Right ventricle myocardium inferior (tissue), 1 donor: ENCODE measurements at regions not wholly inside any gene's neighbourhood (a gene's known extent, or its start where the extent isn't known, plus 50 kb on each side); places are given as distances from the start of the nearest gene placed in this dataset.

Experiments used
- ATAC-seq: fragments of 200-7000 bp; cut with Tn5 transposase; one replicate; pipeline ENCODE4 v1.9.1; 2020; ENCODE audit warnings: mild to moderate bottlenecking, moderate library complexity
- DNase-seq: peaks from one replicate; pipeline ENCODE4 v3.0.0; 2021; ENCODE audit errors: missing footprints
- intact Hi-C: fragments of 100-400 bp; cut with DNase I; formaldehyde crosslinking; loops from one replicate; pipeline ENCODE4 v1.11.0; 2022
- donor health status: DM: no; HTN: yes; CAD: no; lungs with severe emphysema.

DNA sequence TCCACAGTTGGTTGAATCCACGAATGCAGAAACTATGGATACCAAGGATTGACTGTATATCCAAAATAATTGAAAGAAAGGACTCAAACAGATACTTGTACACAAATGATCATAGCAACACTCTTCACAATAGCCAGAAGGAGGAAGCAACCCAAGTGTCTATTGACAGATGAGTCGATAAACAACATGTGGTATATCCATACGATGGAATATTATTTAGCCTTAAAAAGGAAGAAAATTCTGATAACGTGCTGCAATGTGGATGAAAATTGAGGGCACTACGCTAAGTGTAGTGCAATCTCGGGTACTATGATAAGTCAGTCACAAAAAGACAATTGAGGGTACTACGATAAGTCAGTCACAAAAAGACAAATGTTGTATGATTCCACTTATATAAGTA lies 83.6 kb upstream of the CPEB4 start:
- intact Hi-C loops, result no loop called here
- no peak for ATAC-seq
- no peak for DNase-seq

DNA sequence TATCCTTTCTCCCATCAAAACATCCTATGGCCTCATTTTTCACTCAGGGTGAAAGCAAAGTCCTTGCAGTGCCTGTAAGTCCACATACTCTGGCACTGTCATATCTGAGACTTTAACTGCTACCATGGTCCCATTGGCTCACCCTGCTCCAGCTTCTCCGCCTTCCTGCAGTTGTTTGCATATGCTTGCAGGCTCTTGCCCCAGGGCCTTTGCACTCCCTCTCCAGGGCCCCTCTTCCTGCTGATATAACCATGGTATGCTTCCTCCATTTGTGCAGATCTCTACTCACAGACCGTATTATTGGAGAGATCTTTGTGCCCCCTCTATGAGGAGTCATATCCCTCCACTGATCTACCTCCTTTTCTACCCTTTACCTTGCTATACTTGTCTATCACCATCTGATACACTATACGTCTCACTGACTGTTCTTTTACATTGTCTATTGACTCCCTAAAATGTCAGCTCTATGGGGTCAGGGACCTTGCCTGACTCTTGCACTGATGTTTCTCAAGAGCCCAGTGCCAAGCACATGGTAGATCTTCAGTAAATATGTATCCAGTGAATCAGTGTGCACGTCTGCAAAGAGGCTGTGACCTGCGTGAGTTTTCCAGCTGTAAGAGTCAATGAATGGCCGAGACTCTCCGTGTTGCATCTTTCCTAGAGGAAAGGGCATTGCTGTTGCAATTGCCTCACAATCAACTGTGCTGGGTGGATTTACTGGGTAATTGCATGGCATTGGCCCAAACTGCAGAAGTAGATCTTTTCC lies 81.7 kb upstream of the CPEB4 start:
- DNase-seq (no peak), ATAC-seq (no peak)
- intact Hi-C loops, result no loop called here

DNA sequence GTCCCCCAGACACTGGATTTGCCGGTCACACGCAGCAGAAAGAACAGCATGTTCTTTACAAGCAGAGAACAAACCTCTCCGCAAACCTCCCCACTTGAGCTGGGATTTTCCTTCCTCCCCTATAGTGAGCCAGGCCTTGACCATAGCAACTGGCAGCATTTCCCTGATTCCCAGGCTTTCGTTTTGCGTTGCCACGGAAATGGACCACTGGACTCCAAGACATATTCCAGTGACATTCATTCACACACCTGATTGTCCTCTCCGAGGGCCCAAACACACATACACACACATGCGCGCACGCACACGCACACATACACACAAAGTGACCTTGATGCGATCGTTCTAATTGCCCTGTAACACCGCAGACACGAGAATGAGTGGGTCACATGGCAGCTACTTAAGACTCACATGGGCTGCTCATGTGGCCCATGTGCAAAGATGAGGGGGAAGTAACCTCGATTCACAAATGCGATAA lies 80.9 kb upstream of the CPEB4 start:
- intact Hi-C loops, result no loop called here
- ATAC-seq, result no peak
- peak; percentile 31 for DNase-seq

DNA sequence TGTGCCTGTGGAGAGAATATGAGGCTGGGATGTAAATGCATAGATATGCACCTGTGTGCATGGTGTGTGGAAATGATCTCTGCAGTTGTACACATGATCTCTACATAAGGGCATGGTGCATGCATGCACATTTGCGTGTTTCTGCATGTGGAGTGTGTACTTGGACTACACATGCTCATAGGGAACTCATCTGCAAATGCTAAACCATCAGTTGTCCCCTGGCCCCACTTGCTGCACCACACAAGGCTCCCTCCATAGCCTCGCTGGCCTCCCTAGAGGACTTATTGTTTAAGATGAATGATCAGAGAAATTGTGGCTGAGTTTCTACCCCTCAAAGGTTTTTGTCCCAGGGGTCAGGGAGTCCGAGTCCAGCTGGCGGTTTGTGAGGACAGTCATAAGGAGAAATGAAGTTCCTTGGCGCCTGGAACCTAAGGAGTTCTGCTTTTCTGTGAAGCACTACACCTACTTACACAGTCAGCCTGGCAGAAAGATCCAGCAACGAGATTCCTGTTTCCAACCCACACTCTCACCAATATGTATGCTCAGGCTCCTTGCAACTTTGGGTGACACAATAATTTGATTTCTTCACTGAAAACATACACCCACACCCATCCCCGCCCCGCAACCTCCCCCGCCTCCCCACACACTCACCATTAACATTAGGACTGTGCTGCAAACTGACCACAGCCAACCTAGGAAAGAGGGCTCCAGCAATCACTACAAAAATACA lies 79.9 kb upstream of the CPEB4 start:
- intact Hi-C loops, result no loop called here
- ATAC-seq (no peak), DNase-seq (no peak)

DNA sequence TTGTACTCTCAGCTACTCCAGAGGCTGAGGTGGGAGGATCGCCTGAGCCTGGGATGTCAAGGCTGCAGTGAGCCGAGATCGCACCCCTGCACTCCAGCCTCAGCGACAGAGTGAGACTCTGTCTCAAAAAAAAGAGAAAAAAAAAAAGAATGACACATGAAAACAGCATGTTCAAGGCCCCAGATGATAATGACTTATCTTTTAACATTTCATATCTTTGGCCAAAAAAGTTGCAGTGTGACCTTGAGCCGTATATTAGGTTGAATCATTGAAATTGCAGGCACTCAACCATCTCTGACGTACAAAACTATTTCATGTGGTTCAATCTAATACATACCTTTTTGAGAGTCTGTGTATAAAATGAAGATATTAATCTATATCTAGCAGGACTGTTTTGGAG lies 79.1 kb upstream of the CPEB4 start:
- ATAC-seq, result no peak
- no peak for DNase-seq
- intact Hi-C loops, result no loop called here

DNA sequence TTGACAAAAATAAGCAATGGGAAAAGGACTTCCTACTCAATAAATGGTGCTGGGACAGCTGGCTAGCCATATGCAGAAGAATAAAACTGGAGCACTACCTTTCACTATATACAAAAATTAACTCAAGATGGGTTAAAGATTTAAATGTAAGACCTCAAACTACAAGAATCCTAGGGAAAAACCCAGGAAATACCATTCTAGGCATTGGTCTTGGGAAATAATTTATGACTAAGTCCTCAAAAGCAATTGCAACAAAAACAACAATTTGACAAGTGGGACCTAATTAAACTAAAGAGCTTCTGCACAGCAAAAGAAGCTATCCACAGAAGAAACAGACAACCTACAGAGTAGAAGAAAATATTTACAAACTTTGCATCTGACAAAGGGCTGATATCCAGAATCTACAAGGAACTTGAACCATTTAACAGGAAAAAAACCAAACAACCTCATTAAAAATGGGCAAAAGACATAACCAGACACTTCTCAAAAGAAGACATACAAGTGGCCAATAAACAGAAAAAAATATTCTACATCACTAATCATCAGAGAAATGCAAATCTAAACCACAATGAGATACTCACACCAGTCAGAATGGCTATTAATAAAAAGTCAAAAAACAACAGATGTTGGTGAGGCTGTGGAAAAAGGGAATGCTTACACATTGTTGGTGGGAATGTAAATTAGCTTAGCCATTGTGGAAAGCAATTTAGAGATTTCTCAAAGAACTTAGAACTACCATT lies 75.2 kb upstream of the CPEB4 start:
- intact Hi-C loops, result no loop called here
- ATAC-seq (no peak), DNase-seq (no peak)

DNA sequence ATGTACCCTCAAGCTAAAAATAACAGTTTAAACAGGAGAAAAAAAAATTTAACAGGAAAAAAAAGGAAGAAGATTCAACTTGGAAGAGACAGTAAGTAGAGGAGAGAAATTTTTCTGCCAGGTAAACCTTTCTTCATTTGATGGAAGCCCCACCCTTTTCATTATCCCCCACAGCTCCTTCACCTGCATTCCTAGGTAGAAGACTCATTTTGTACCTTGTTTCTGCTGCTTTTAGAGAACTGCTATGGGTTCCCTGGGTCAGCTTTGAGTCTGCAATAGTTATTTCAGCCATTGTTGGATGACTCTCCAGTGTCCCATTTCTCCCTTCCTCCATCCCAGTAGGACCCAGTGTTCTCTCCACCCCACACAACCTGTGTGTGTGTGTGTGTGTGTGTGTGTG lies 74.1 kb upstream of the CPEB4 start:
- DNase-seq (no peak), ATAC-seq (no peak)
- intact Hi-C loops, result no loop called here

DNA sequence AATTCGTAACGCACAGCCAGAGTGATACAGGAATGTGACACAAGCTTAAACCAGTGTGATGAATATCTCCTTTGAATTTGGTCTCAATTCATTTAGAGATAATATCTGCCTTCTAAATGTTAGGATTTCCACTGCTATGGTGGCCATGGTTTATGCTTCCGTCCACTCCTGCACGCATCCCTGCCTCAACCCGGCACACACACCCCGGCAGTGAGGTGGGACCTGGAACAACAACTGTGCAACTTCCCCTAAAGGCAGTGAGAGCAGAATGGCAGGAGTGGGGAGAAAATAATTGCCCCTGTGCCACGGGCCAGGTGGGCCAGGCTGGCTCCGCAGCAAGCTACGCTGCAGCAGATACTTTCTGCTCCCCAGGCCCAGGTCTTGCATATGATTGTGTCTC lies 72.6 kb upstream of the CPEB4 start:
- DNase-seq (no peak), ATAC-seq (no peak)
- intact Hi-C loops, result no loop called here

DNA sequence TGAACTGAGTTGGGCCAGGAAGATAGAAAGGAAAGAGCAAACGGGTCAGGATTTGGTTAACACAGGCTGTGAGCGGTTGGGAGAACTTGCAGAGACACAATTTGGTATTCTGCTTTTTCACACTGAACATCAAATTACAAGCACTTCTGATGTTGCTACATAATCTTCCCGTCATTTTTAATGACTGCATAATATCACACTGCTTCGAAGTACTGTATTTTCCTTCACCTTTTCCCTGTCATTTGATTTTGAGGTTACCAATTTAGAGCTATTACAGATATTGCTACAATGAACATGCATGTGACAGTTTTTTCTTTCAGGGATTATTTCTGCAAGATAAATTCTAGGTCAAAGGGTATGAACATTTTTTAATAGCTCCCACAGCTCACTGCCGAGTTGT lies 71.4 kb upstream of the CPEB4 start:
- no peak for DNase-seq
- intact Hi-C loops, result no loop called here
- no peak for ATAC-seq

DNA sequence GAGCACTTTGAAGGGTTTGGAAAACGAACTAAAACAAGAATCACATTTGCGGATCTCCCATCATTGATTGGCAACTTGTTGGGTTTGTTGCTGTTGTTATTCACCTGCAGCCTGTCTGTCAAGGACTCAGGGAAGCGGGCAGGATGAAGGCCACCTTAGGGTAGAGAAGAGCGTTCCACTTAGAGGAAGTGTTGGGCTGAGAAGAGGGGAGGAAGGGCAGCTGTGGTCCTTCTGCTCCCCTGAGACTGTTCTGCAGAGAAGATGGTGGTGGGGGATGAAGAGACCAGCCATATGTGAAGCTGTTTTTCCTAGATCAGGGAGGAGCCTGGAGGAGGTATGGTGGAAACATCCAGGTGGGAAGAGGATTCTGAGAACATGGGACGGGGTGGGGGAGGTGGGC lies 70.6 kb upstream of the CPEB4 start:
- intact Hi-C loops, result no loop called here
- DNase-seq (no peak), ATAC-seq (no peak)

DNA sequence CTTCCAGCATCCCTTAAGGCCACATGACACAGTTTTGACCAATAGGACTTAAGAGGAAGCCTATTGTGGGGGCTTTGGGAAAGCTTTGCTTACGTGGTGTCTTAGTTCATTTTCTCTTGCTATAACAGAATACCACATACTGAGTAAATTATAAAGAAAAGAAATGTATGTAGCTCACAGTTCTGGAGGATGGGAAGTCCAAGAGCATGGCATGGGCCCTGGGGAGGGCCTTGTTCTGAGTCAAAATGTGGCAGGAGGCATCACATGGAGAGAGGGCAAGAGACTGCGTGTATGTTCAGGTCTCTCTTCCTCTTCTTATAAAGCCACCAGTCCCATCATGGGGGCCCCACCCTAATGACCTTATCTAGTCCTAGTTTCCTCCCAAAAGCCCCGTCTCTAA lies 68.6 kb upstream of the CPEB4 start:
- no peak for ATAC-seq
- intact Hi-C loops, result no loop called here
- DNase-seq, result no peak

DNA sequence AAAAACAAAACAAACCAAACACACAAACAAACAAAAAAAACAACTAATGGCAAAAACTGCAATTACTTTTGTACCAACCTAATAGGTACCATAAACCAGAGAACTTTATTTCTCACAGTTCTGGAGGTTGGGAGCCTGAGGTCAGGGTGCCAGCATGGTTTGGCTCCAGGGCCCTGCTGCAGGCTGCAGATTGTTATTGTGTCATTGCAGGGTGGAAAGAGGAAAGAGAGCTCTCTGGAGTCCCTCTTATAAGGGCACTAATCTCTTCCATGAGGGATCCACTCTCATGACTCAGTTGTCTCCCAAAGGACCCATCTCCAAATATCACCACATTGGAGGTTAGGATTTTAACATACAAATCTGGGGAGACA lies 64.9 kb upstream of the CPEB4 start:
- intact Hi-C loops, result no loop called here
- DNase-seq, result no peak
- no peak for ATAC-seq

DNA sequence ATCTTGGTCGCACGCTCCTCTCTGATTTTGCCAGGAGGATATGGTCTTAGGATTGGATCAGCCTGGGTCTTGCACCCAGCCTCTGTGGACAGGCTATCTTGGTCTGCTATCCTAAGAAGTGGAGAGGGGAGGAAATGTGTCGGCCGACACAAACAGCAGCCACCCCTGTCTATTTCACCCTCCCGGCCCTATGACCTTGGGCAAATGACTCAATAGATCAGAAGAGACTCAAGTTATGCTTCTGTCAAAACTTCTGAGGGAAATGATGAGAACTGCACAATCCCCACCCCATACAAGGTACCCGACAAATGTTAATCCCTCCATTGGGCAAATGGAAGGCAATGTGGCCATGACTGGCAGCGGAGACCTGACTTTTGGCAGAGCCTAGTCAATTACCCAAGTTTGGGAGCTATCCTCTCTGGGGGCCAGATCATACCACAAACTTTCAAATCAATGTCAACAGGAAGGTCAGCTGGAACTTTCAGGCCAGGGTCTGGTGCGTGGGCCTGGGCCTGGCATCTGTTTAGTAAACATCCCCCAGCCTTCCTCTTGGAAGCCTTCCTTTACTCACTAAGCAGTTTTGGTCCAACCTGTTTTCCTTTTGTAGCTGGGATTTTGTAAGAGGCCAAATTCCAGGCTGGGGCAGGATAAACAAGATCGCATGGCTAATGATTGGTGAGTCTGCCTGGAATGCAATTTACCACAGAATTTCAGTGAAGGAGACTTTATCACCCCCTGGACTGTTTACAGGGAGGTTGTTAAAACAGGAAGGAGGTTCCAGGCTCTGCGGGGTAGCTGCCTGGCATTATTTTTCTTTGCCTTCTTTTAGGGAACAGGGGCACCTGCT lies 64.2 kb upstream of the CPEB4 start:
- DNase-seq (no peak), ATAC-seq (no peak)
- intact Hi-C loops, result no loop called here

DNA sequence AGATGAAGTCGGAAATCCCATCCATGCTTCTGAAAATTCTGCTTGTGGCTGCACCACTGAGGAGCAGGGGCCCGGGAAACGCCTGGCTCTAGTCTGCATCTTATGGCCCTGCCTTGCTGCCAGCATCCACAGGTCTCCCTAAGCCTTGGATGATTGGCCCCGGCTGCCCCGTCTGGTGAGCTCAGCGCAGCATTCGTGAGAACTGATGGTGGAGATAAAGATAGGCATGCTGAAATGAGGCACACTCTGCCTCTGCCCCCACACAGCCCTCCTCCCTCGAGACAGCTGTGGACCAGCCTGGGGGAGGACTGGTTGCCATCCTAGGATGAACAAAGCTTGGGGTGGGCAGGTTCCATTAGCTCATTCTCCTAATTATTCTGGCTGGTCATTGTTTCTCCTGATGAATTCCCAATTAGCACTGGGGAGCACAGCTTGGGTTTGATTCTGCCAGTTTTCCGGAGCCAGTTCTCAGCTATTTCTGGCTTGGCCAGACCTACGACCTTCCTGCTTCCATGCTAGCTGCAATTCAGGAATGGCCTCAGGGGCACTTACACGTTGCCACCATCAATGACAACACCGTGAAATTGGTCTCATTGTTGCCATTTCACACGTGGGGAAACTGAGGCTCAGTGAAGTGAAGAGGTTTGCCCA lies 62.8 kb upstream of the CPEB4 start:
- no peak for DNase-seq
- ATAC-seq, result no peak
- intact Hi-C loops, result no loop called here

DNA sequence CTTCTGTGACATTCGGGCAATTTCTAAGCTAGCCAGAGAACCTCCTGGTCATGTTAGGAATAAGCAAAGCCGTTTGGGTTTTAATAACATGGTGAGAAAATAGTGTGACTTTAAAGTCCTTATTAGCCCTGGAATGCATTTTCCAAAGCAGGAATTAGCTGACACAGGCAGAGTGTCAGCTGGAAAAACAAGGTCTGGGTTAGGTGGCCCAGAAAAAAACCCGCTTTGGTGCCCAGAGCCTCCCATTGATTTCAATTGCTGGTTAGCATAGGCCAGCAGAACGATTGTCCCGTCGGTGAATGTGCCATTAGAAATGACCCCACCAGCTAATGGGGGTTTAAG lies 62.1 kb upstream of the CPEB4 start:
- no peak for DNase-seq
- intact Hi-C loops, result no loop called here
- no peak for ATAC-seq

DNA sequence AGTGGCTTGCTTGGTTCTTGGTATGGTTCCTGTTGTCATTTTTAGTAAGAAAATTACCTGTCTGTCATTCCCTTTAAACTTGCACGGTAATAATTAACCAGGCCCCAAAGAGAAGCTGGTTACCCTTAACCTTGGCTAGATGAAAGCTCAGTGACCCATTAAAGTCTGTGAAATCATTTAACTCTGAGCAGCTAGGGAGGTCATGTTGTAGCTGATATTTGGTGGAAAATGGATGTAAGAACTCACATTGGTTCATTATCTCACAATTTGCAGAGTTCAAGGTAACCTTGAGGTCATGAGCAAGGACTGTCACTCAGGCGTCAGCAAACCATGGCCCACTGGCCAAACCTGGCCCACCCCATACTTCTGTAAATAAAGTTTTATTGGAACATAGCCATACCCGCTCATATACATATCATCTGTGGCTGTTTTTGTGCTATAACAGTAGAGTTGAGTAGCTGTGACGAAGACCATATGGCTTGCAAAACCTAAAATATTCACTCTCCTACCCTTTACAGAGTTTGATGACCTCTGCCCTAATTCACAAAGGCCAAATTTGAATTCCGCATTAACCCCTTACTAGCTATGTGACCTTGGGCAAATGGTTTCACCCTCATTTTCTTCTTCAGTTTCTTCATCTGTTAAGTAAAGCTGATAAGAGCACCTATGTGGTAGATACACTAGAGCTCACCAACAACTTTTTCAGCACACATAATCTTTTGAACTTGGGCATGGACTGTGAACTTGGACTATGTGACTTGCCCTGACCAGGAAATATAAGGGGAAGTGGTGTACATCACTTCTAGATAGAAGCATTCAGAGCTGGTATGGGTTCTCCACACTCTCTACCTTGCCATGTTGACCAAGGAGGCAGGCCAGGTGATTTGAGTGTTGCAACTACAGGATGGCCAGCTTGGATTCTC lies 61.5 kb upstream of the CPEB4 start:
- DNase-seq (no peak), ATAC-seq (no peak)
- intact Hi-C loops, result no loop called here

DNA sequence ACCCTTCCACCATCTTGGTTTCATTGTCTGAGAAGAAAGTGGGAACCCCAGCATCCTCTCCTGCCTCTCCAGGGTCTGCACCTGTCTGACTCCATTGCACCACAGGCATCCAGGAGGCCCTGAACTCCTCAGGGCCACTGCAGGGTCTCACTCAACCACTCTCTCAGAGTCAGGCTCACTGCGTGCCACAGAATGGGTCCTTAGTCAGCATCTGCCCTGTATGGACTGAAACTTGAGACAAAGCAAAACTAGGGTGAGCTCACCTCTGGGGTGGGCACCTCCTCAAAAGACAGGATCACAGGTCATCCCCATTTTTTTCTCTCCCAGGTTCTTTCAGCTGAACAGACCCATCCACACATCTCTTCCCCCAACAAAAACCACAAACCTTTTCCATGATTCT lies 59.2 kb upstream of the CPEB4 start:
- intact Hi-C loops, result no loop called here
- no peak for ATAC-seq
- no peak for DNase-seq

DNA sequence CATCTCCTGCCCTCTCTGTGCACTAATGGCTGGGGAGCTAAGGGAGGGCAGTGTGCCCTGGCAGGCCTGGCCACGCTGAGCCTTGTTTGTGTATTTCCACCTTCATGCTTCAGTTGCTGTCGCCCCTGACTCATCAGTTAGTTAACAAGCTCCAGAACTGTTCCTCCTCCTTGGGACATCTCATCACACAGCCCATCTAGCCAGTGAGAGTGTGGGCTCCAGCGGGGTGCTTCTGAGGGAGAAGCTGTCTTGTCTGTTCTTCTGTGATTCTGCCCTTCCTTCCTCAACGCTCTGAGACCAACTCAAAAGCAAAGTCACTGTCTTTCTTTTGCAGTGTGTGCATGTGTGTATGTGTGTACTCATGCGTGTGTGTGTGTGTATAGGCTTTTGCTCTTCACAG lies 58.3 kb upstream of the CPEB4 start:
- no peak for ATAC-seq
- intact Hi-C loops, result no loop called here
- no peak for DNase-seq
